Loucy (cell line): ENCODE measurements at regions not wholly inside any gene's neighbourhood (a gene's known extent, or its start where the extent isn't known, plus 50 kb on each side); places are given as distances from the start of the nearest gene placed in this dataset.

ENCODE experiments used
- CTCF ChIP-seq: fragments of 200-600 bp; sonication (generic); conservative IDR thresholded peaks from 2 replicates; pipeline ENCODE4 v1.5.1; 2014; ENCODE audit warnings: mild to moderate bottlenecking, antibody characterized with exemption, low read length
- EZH2phosphoT487 ChIP-seq: fragments of 200-600 bp; IDR thresholded peaks from 2 replicates; pipeline ENCODE4 v1.6.1; 2018; ENCODE audit warnings: antibody characterized with exemption, mild to moderate bottlenecking, moderate library complexity, borderline replicate concordance

GRCh38 chr2:733001-733400 lies 55.8 kb upstream of the TMEM18 start:
- no peak for TF ChIP-seq CTCF
- no peak for TF ChIP-seq EZH2phosphoT487
